ENCODE measurements at regions not wholly inside any gene's neighbourhood (a gene's known extent, or its start where the extent isn't known, plus 50 kb on each side); places are given as distances from the start of the nearest gene placed in this dataset.
A peak's percentile ranks its signal among the peaks of the same experiment; 100 is the strongest.
"Not testable (repeated sequence)": the region's sequence is repeated elsewhere in the genome, so short reads cannot be mapped to it uniquely, and the experiment has no call there.

DNA sequence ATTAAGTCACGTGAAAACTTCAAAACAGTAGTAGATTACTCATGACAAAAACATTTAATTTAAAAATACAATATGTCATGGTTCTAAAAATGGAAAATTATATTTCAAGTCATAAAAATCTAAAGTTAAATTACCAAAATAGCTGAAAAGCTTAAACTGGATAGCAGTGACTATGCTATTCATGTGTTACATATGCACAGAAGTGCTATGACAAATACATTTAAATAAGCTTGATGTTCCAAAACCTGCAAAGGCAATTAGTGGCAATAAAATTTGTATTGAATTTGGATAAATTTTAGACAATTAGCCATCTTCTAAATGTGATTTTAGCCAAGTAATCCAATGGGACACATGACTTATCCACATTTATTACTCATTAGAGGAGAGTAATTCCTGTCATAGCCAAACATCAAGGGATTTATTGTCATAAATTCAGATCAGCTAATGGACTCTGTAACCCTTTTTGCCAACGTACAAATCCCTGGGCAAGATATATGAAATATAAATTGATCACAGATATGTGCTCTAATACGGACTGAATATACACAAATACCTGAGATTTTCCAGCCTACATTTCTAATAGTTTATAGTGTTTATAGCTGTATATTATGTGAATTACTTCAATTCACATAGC, 419.4 kb downstream of the ISL1 start:
- Histone ChIP-seq H3K4ac (ENCODE audit: low read depth, low read length) (no peak overlapping the region), H3K18ac (ENCODE audit: low read length) (no peak overlapping the region), H3K79me1 (ENCODE audit: low read length) (no peaks in the 10 kb centered on the region), H3K27me3 (ENCODE audit: insufficient read depth, low read length, poor library complexity) (no peaks in the 10 kb centered on the region), H3K23ac (ENCODE audit: low read length) (no peak overlapping the region), H3K36me3 (ENCODE audit: control insufficient read depth, insufficient read depth, low read length) (no peaks in the 10 kb centered on the region), H2BK120ac (ENCODE audit: low read depth, low read length) (no peak overlapping the region), H3K27ac (ENCODE audit: low read depth, low read length) (no peak overlapping the region), H3K79me2 (ENCODE audit: control insufficient read depth, insufficient read depth, low read length) (no peaks in the 10 kb centered on the region), H3K56ac (ENCODE audit: low read length) (no peak overlapping the region), H2BK15ac (replicated peaks; ENCODE audit: low read depth) (no peak overlapping the region), H3K4me3 (ENCODE audit: low read length) (no peak overlapping the region), H2AK5ac (ENCODE audit: low read length) (no peak overlapping the region), H4K8ac (ENCODE audit: low read depth, low read length) (no peak overlapping the region), H3K4me2 (ENCODE audit: low read length) (no peak overlapping the region), H2BK5ac (ENCODE audit: low read length) (no peak overlapping the region), H4K5ac (ENCODE audit: low read length) (no peak overlapping the region), H3K4me1 (ENCODE audit: control insufficient read depth, low read depth, low read length) (no peaks in the 10 kb centered on the region), H3K9ac (ENCODE audit: low read length) (no peak overlapping the region)
- DNase-seq: no peak
- no CpG with 5 or more reads among the region's 3 CpGs for WGBS (ENCODE audit: extremely low coverage, insufficient coverage, low lambda C conversion rate)

DNA sequence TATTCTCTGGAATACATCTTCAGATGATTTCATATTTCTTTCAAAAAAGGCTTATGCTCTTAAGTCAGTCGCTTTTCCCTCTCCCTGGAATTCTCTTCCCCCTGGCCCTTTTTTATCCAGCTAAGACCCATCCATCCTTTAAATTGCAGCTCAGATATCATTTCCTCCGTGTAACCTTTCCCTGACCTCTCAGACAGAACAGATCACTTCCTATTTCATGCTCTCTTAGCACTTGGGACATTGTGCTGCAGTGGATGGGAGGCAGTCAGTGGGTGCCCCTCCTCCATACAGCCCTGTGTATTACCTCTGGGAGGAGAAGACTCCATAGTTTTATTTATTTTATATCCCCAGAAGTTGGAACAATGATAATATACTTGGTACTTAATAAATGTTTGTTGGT, 423.4 kb downstream of the ISL1 start:
- Histone ChIP-seq H3K4me1 (ENCODE audit: control insufficient read depth, low read depth, low read length) (no peaks in the 10 kb centered on the region), H3K27ac (ENCODE audit: low read depth, low read length) (no peak overlapping the region), H3K23ac (ENCODE audit: low read length) (no peak overlapping the region), H3K79me1 (ENCODE audit: low read length) (no peaks in the 10 kb centered on the region), H3K36me3 (ENCODE audit: control insufficient read depth, insufficient read depth, low read length) (no peaks in the 10 kb centered on the region), H3K9ac (ENCODE audit: low read length) (no peak overlapping the region), H3K79me2 (ENCODE audit: control insufficient read depth, insufficient read depth, low read length) (no peaks in the 10 kb centered on the region), H3K4me2 (ENCODE audit: low read length) (no peak overlapping the region), H4K8ac (ENCODE audit: low read depth, low read length) (no peak overlapping the region), H3K27me3 (ENCODE audit: insufficient read depth, low read length, poor library complexity) (no peaks in the 10 kb centered on the region), H3K56ac (ENCODE audit: low read length) (no peak overlapping the region), H2BK15ac (replicated peaks; ENCODE audit: low read depth) (no peak overlapping the region), H2BK5ac (ENCODE audit: low read length) (no peak overlapping the region), H3K4me3 (ENCODE audit: low read length) (no peak overlapping the region), H2BK120ac (ENCODE audit: low read depth, low read length) (no peak overlapping the region), H3K18ac (ENCODE audit: low read length) (no peak overlapping the region), H3K4ac (ENCODE audit: low read depth, low read length) (no peak overlapping the region), H2AK5ac (ENCODE audit: low read length) (no peak overlapping the region), H4K5ac (ENCODE audit: low read length) (no peak overlapping the region)
- no CpG with 5 or more reads among the region's 2 CpGs for WGBS (ENCODE audit: extremely low coverage, insufficient coverage, low lambda C conversion rate)
- DNase-seq: no peak

- Histone ChIP-seq H3K79me2 (ENCODE audit: control insufficient read depth, insufficient read depth, low read length) (no peaks in the 10 kb centered on the region), H3K36me3 (ENCODE audit: control insufficient read depth, insufficient read depth, low read length) (no peaks in the 10 kb centered on the region), H3K4me2 (ENCODE audit: low read length) (no peak overlapping the region), H3K4me1 (ENCODE audit: control insufficient read depth, low read depth, low read length) (no peaks in the 10 kb centered on the region), H3K4me3 (ENCODE audit: low read length) (no peak overlapping the region), H3K9ac (ENCODE audit: low read length) (no peak overlapping the region), H4K8ac (ENCODE audit: low read depth, low read length) (no peak overlapping the region), H3K18ac (ENCODE audit: low read length) (no peak overlapping the region), H2BK120ac (ENCODE audit: low read depth, low read length) (no peak overlapping the region), H2BK5ac (ENCODE audit: low read length) (no peak overlapping the region), H3K79me1 (ENCODE audit: low read length) (no peaks in the 10 kb centered on the region), H2BK15ac (replicated peaks; ENCODE audit: low read depth) (no peak overlapping the region), H3K27me3 (ENCODE audit: insufficient read depth, low read length, poor library complexity) (no peaks in the 10 kb centered on the region), H3K4ac (ENCODE audit: low read depth, low read length) (no peak overlapping the region), H3K27ac (ENCODE audit: low read depth, low read length) (no peak overlapping the region), H3K56ac (ENCODE audit: low read length) (no peak overlapping the region), H4K5ac (ENCODE audit: low read length) (no peak overlapping the region), H3K23ac (ENCODE audit: low read length) (no peak overlapping the region), H2AK5ac (ENCODE audit: low read length) (no peak overlapping the region)
- DNase-seq: no peak
- no CpG with 5 or more reads among the region's 3 CpGs for WGBS (ENCODE audit: extremely low coverage, insufficient coverage, low lambda C conversion rate)
Measured at GRCh38 chr5:51810592-51810991, 427.3 kb downstream of the ISL1 start.

DNA sequence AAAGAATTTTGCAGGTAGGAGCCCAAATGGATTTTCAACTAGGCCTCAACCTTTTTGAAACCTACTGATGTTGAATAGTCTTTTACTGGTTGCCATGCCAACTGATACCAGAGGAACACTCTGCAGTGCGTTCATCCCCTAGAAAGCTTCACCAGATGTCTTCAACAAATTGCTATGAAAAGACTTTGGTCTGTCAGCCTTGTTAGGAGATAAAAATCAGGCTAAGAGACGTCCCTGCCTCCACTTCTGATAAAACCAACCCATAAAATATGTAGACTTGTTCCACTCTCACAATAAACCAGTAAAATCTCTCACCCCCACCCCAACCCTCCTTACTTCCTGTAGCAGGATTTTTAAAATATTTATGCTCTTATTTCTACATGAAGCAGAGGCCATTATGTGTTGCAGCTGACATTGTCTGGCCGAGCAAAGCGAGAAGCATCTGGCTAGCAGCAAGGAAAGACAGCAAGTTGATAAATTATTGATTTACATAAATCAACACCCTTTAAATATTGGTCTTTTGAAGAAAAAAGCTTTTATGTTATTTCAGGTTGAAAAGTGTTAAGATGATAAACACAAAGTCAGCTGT, 428.7 kb downstream of the ISL1 start:
- Histone ChIP-seq H2BK120ac (ENCODE audit: low read depth, low read length) (no peak overlapping the region), H2BK15ac (replicated peaks; ENCODE audit: low read depth) (no peak overlapping the region), H3K4ac (ENCODE audit: low read depth, low read length) (no peak overlapping the region), H3K27me3 (ENCODE audit: insufficient read depth, low read length, poor library complexity) (no peaks in the 10 kb centered on the region), H3K27ac (ENCODE audit: low read depth, low read length) (no peak overlapping the region), H3K79me1 (ENCODE audit: low read length) (no peaks in the 10 kb centered on the region), H2BK5ac (ENCODE audit: low read length) (no peak overlapping the region), H3K56ac (ENCODE audit: low read length) (no peak overlapping the region), H3K9ac (ENCODE audit: low read length) (no peak overlapping the region), H4K5ac (ENCODE audit: low read length) (no peak overlapping the region), H3K18ac (ENCODE audit: low read length) (no peak overlapping the region), H3K36me3 (ENCODE audit: control insufficient read depth, insufficient read depth, low read length) (no peaks in the 10 kb centered on the region), H4K8ac (ENCODE audit: low read depth, low read length) (no peak overlapping the region), H3K4me1 (ENCODE audit: control insufficient read depth, low read depth, low read length) (no peaks in the 10 kb centered on the region), H3K79me2 (ENCODE audit: control insufficient read depth, insufficient read depth, low read length) (no peaks in the 10 kb centered on the region), H3K23ac (ENCODE audit: low read length) (no peak overlapping the region), H2AK5ac (ENCODE audit: low read length) (no peak overlapping the region), H3K4me2 (ENCODE audit: low read length) (no peak overlapping the region), H3K4me3 (ENCODE audit: low read length) (no peak overlapping the region)
- DNase-seq: peak; percentile 63
- no CpG with 5 or more reads among the region's 4 CpGs for WGBS (ENCODE audit: extremely low coverage, insufficient coverage, low lambda C conversion rate)

DNA sequence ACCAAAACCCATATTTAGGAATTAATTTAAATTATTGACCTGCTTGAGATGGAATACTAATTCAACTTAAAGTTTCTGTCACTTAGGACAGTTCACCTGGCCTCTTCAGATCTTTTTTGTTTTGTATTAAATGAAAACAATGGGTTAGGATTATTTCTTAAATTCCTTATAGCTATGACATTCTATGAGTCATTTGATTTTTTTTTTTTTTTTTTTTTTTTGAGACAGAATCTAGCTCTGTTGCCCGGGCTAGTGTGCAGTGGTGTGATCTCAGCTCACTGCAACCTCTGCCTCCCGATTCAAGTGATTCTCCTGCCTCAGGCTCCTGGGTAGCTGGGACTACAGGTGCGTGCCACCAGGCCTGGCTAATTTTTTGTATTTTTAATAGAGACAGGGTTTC, 431.6 kb downstream of the ISL1 start:
- not testable (repeated sequence) for H3K4ac ChIP-seq (ENCODE audit: low read depth, low read length); H4K5ac ChIP-seq (ENCODE audit: low read length); H4K8ac ChIP-seq (ENCODE audit: low read depth, low read length); H3K27ac ChIP-seq (ENCODE audit: low read depth, low read length); H3K56ac ChIP-seq (ENCODE audit: low read length); H3K79me1 ChIP-seq (ENCODE audit: low read length); H2BK5ac ChIP-seq (ENCODE audit: low read length); H3K36me3 ChIP-seq (ENCODE audit: control insufficient read depth, insufficient read depth, low read length); H3K23ac ChIP-seq (ENCODE audit: low read length); H3K4me2 ChIP-seq (ENCODE audit: low read length); H3K4me1 ChIP-seq (ENCODE audit: control insufficient read depth, low read depth, low read length); H3K27me3 ChIP-seq (ENCODE audit: insufficient read depth, low read length, poor library complexity); H3K4me3 ChIP-seq (ENCODE audit: low read length); H2AK5ac ChIP-seq (ENCODE audit: low read length); H3K9ac ChIP-seq (ENCODE audit: low read length); DNase-seq; H3K79me2 ChIP-seq (ENCODE audit: control insufficient read depth, insufficient read depth, low read length); H2BK15ac ChIP-seq (replicated peaks; ENCODE audit: low read depth); H2BK120ac ChIP-seq (ENCODE audit: low read depth, low read length); H3K18ac ChIP-seq (ENCODE audit: low read length)
- no CpG with 5 or more reads among the region's 3 CpGs for WGBS (ENCODE audit: extremely low coverage, insufficient coverage, low lambda C conversion rate)

DNA sequence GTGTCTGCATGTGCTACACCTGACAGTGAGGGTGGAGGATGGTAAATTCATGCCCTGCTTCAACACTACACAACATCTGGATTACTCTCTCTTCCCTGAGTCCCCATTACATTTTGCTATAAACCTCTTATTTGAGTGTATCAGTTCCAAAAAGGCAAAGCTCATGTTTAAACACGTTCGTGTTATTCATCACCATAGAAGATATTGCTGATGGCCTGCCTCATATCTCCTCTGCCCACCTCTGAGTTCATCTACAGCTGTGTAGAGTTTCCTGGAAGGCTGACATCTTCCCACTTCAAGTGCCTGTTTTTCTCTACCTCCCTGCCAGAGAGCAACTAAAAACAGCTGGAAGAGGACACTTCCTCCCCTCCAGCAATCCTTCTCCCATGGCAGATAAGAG, 433.2 kb downstream of the ISL1 start:
- no peak overlapping the region for H3K4me2 ChIP-seq (ENCODE audit: low read length)
- H3K27ac ChIP-seq (ENCODE audit: low read depth, low read length): no peak overlapping the region
- no peak overlapping the region for H3K4me3 ChIP-seq (ENCODE audit: low read length)
- H4K8ac ChIP-seq (ENCODE audit: low read depth, low read length): no peak overlapping the region
- no peak overlapping the region for H3K9ac ChIP-seq (ENCODE audit: low read length)
- H2BK15ac ChIP-seq (replicated peaks; ENCODE audit: low read depth): no peak overlapping the region
- H3K23ac ChIP-seq (ENCODE audit: low read length): no peak overlapping the region
- no peaks in the 10 kb centered on the region for H3K27me3 ChIP-seq (ENCODE audit: insufficient read depth, low read length, poor library complexity)
- no peaks in the 10 kb centered on the region for H3K79me2 ChIP-seq (ENCODE audit: control insufficient read depth, insufficient read depth, low read length)
- no peaks in the 10 kb centered on the region for H3K79me1 ChIP-seq (ENCODE audit: low read length)
- WGBS (ENCODE audit: extremely low coverage, insufficient coverage, low lambda C conversion rate): no CpG with 5 or more reads among the region's 2 CpGs
- no peaks in the 10 kb centered on the region for H3K4me1 ChIP-seq (ENCODE audit: control insufficient read depth, low read depth, low read length)
- no peak overlapping the region for H2BK120ac ChIP-seq (ENCODE audit: low read depth, low read length)
- H3K18ac ChIP-seq (ENCODE audit: low read length): no peak overlapping the region
- no peak overlapping the region for H3K56ac ChIP-seq (ENCODE audit: low read length)
- no peak overlapping the region for H3K4ac ChIP-seq (ENCODE audit: low read depth, low read length)
- no peak for DNase-seq
- H2AK5ac ChIP-seq (ENCODE audit: low read length): no peak overlapping the region
- H2BK5ac ChIP-seq (ENCODE audit: low read length): no peak overlapping the region
- no peaks in the 10 kb centered on the region for H3K36me3 ChIP-seq (ENCODE audit: control insufficient read depth, insufficient read depth, low read length)
- no peak overlapping the region for H4K5ac ChIP-seq (ENCODE audit: low read length)

All from mesendoderm (in vitro differentiated cells).